Skin of body (tissue), 1 donor: ENCODE measurements at regions not wholly inside any gene's neighbourhood (a gene's known extent, or its start where the extent isn't known, plus 50 kb on each side); places are given as distances from the start of the nearest gene placed in this dataset.
"Not testable (repeated sequence)": the region's sequence is repeated elsewhere in the genome, so short reads cannot be mapped to it uniquely, and the experiment has no call there.

Experiments used
- DNase-seq: peaks from one replicate; lab custom pipeline; 2025; lab: John Stamatoyannopoulos, UW

GRCh38 chr20:54772893-54773642 is 297.7 kb downstream of the DOK5 start:
- DNase-seq, result no peak

GRCh38 chr20:54766483-54766882 is 291.1 kb downstream of the DOK5 start:
- DNase-seq, result no peak

- DNase-seq, result no peak
These were observed 288.0 kb downstream of the DOK5 start for GRCh38 chr20:54763366-54763765.

GRCh38 chr20:54759589-54759988 is 284.2 kb downstream of the DOK5 start:
- DNase-seq, result no peak

GRCh38 chr20:54746796-54747195 is 271.4 kb downstream of the DOK5 start:
- no peak for DNase-seq

- DNase-seq, result no peak
These were observed 270.4 kb downstream of the DOK5 start for GRCh38 chr20:54745780-54746179.

- DNase-seq, result no peak
These were observed 268.7 kb downstream of the DOK5 start for GRCh38 chr20:54744097-54744496.

- DNase-seq, result no peak
These were observed 266.8 kb downstream of the DOK5 start for GRCh38 chr20:54742193-54742592.

- DNase-seq, result no peak
These were observed 261.0 kb downstream of the DOK5 start for GRCh38 chr20:54736421-54736820.

- no peak for DNase-seq
These were observed 258.3 kb downstream of the DOK5 start for GRCh38 chr20:54733687-54734086.

GRCh38 chr20:54727490-54727889 is 252.1 kb downstream of the DOK5 start:
- no peak for DNase-seq

GRCh38 chr20:54726687-54727300 is 251.4 kb downstream of the DOK5 start:
- DNase-seq, result no peak

- not testable (repeated sequence) for DNase-seq
These were observed 249.9 kb downstream of the DOK5 start for GRCh38 chr20:54725266-54725665.

GRCh38 chr20:54723723-54724122 is 248.3 kb downstream of the DOK5 start:
- DNase-seq, result no peak

GRCh38 chr20:54717983-54718382 is 242.6 kb downstream of the DOK5 start:
- no peak for DNase-seq

- DNase-seq, result no peak
These were observed 241.4 kb downstream of the DOK5 start for GRCh38 chr20:54716790-54717189.

- DNase-seq, result no peak
These were observed 240.9 kb downstream of the DOK5 start for GRCh38 chr20:54716174-54716747.

- no peak for DNase-seq
These were observed 239.4 kb downstream of the DOK5 start for GRCh38 chr20:54714817-54715216.

- no peak for DNase-seq
These were observed 238.3 kb downstream of the DOK5 start for GRCh38 chr20:54713727-54714126.

GRCh38 chr20:54711071-54711470 is 235.7 kb downstream of the DOK5 start:
- DNase-seq, result peak; percentile 53

GRCh38 chr20:54710341-54710740 is 234.9 kb downstream of the DOK5 start:
- DNase-seq, result no peak

- no peak for DNase-seq
These were observed 232.8 kb downstream of the DOK5 start for GRCh38 chr20:54708229-54708628.

GRCh38 chr20:54707801-54708200 is 232.4 kb downstream of the DOK5 start:
- peak; percentile 31 for DNase-seq
